ENCODE measurements at regions not wholly inside any gene's neighbourhood (a gene's known extent, or its start where the extent isn't known, plus 50 kb on each side); places are given as distances from the start of the nearest gene placed in this dataset.

DNA sequence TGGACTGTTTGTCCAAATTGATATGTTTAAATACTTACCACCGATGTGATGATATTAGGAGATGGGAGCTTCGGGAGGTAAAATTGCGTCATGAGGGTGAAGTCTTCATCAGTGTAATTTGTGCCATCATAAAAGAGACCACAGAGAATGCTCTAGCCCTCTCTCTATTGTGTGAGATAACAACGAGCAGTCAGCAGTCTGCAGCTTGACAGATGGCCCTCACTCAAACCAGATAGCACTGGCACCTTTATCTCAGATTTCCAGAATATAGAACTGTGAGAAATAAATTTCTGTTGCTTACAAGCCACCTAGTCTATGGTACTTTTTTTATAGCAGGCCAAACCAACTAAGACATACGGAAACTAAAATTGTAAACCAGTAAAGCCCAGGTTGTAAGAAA lies 1718.9 kb upstream of the MIR17HG start:
- H3K9me3 ChIP-seq (ENCODE audit: control insufficient read depth, insufficient read depth, low read length): no peaks in the 10 kb centered on the region
- dilution Hi-C loops (cut with HindIII; ENCODE audit: low sequenced_read_pairs, unreplicated experiment): no loop called here
- no peak overlapping the region for H2BK120ac ChIP-seq (ENCODE audit: low read depth, low read length)
- H2AK9ac ChIP-seq (replicated peaks; ENCODE audit: low read depth, low read length, poor library complexity): no peak overlapping the region
- no peak overlapping the region for H3K56ac ChIP-seq (ENCODE audit: extremely low read depth, insufficient read depth, low read length)
- no peak overlapping the region for H2BK5ac ChIP-seq (ENCODE audit: low read depth, low read length, poor library complexity, severe bottlenecking)
- no peak overlapping the region for H2BK20ac ChIP-seq (ENCODE audit: low read depth, low read length)
- DNase-seq (no peak), ATAC-seq (ENCODE audit: low read depth) (no peak)
- no peaks in the 10 kb centered on the region for H4K20me1 ChIP-seq (ENCODE audit: insufficient read depth, low read length)
- no peak overlapping the region for H2AFZ ChIP-seq (replicated peaks; ENCODE audit: low read length, poor library complexity)
- H2AK5ac ChIP-seq (ENCODE audit: low read depth, low read length): no peak overlapping the region
- no peak overlapping the region for H4K5ac ChIP-seq (ENCODE audit: low read depth, low read length)
- no peak overlapping the region for H3K18ac ChIP-seq (ENCODE audit: low read depth, low read length)
- H3K79me1 ChIP-seq (ENCODE audit: low read depth in 1 of 2, low read length in 2 of 2): no peaks in the 10 kb centered on the region
- WGBS, 2 experiments (ENCODE audit: extremely low coverage in 2 of 2, insufficient read length in 1 of 2): no CpG with 5 or more reads among the region's 5 CpGs
- no peaks in the 10 kb centered on the region for H3K4me1 ChIP-seq (ENCODE audit: control insufficient read depth, insufficient read depth, low read length)
- no peak overlapping the region for H3K4me3 ChIP-seq (ENCODE audit: insufficient read depth, low read depth, low read length)
- H3K9ac ChIP-seq (ENCODE audit: low read depth, low read length): no peak overlapping the region
- no peak overlapping the region for H3K4ac ChIP-seq (ENCODE audit: low read depth, low read length)
- H3K14ac ChIP-seq (replicated peaks; ENCODE audit: low read depth, low read length): no peak overlapping the region
- H2BK15ac ChIP-seq (ENCODE audit: low read depth, low read length): no peak overlapping the region
- TF ChIP-seq, protein P1, sequence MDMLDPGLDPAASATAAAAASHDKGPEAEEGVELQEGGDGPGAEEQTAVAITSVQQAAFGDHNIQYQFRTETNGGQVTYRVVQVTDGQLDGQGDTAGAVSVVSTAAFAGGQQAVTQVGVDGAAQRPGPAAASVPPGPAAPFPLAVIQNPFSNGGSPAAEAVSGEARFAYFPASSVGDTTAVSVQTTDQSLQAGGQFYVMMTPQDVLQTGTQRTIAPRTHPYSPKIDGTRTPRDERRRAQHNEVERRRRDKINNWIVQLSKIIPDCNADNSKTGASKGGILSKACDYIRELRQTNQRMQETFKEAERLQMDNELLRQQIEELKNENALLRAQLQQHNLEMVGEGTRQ (IDR thresholded peaks at IDR 0.05; ENCODE audit: low read depth, low read length): no peak
- TF ChIP-seq POLR2A (IDR thresholded peaks at IDR 0.05; ENCODE audit: low read depth, low read length) (no peak), MAZ (IDR thresholded peaks at IDR 0.05; ENCODE audit: borderline replicate concordance, low read depth, low read length) (no peak), CHD1 (IDR thresholded peaks at IDR 0.05; ENCODE audit: low read depth, low read length) (no peak), MAFK (IDR thresholded peaks at IDR 0.05; ENCODE audit: low read depth, low read length) (no peak)
- TF ChIP-seq, protein P2, sequence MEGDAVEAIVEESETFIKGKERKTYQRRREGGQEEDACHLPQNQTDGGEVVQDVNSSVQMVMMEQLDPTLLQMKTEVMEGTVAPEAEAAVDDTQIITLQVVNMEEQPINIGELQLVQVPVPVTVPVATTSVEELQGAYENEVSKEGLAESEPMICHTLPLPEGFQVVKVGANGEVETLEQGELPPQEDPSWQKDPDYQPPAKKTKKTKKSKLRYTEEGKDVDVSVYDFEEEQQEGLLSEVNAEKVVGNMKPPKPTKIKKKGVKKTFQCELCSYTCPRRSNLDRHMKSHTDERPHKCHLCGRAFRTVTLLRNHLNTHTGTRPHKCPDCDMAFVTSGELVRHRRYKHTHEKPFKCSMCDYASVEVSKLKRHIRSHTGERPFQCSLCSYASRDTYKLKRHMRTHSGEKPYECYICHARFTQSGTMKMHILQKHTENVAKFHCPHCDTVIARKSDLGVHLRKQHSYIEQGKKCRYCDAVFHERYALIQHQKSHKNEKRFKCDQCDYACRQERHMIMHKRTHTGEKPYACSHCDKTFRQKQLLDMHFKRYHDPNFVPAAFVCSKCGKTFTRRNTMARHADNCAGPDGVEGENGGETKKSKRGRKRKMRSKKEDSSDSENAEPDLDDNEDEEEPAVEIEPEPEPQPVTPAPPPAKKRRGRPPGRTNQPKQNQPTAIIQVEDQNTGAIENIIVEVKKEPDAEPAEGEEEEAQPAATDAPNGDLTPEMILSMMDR (conservative IDR thresholded peaks at IDR 0.05; ENCODE audit: low read depth, low read length): no peak
- H4K91ac ChIP-seq (ENCODE audit: insufficient read depth, low read depth, low read length): no peak overlapping the region
- in situ Hi-C loops (cut with MboI; ENCODE audit: low sequenced_read_pairs): no loop called here
- ChIA-PET CTCF (no interaction called here), POLR2A (ENCODE audit: unreplicated experiment) (no interaction called here)
- intact Hi-C loops (cut with micrococcal nuclease): no loop called here
- no peak overlapping the region for H3K27ac ChIP-seq (ENCODE audit: insufficient read depth, low read length)
- H3K4me2 ChIP-seq (ENCODE audit: low read depth, low read length): no peak overlapping the region
- no peaks in the 10 kb centered on the region for H3K9me1 ChIP-seq (ENCODE audit: insufficient read depth, low read length)
- H3K23ac ChIP-seq (ENCODE audit: low read depth, low read length): no peak overlapping the region
- H3K27me3 ChIP-seq (ENCODE audit: control insufficient read depth, insufficient read depth, low read length): no peaks in the 10 kb centered on the region
- BruUV-seq (replicated peaks): no TSS peak
- no peak overlapping the region for H4K8ac ChIP-seq (ENCODE audit: low read depth in 2 of 2, low read length in 2 of 2)
- H3K36me3 ChIP-seq (ENCODE audit: control insufficient read depth, insufficient read depth, low read length): no peaks in the 10 kb centered on the region

Measured in IMR-90 (cell line).